Osteoblast (primary cell): ENCODE measurements at regions not wholly inside any gene's neighbourhood (a gene's known extent, or its start where the extent isn't known, plus 50 kb on each side); places are given as distances from the start of the nearest gene placed in this dataset.

Source experiments
- DNase-seq: peaks from one replicate; pipeline ENCODE4 v3.0.0; 2011; ENCODE audit warnings: low spot score, mixed read lengths; ENCODE audit not compliant: insufficient read length; ENCODE audit errors: missing footprints
- H2AFZ ChIP-seq: 2 replicates; pipeline ENCODE4 v1.6.0; 2011; ENCODE audit warnings: mild to moderate bottlenecking, low read length
- H3K27ac ChIP-seq: 2 replicates; pipeline ENCODE4 v1.5.1; 2011; ENCODE audit warnings: mild to moderate bottlenecking, low read depth, low read length, moderate library complexity
- H3K27me3 ChIP-seq: 2 replicates; pipeline ENCODE4 v1.6.0; 2012; ENCODE audit warnings: mild to moderate bottlenecking, control low read depth, inconsistent platforms, low read length, moderate library complexity; ENCODE audit not compliant: insufficient read depth
- H3K36me3 ChIP-seq: 2 replicates; pipeline ENCODE4 v1.5.1; 2011; ENCODE audit warnings: mild to moderate bottlenecking, low read length, control low read depth, moderate library complexity; ENCODE audit not compliant: insufficient read depth
- H3K4me1 ChIP-seq: 2 replicates; pipeline ENCODE4 v1.5.1; 2011; ENCODE audit warnings: mild to moderate bottlenecking, low read length, control low read depth, moderate library complexity; ENCODE audit not compliant: insufficient read depth
- H3K4me2 ChIP-seq: 2 replicates; pipeline ENCODE4 v1.6.0; 2011; ENCODE audit warnings: mild to moderate bottlenecking, low read length; ENCODE audit not compliant: insufficient read depth
- H3K4me3 ChIP-seq: fragments of 200-600 bp; sonication (generic); 3 replicates; pipeline ENCODE4 v1.5.1; 2012; ENCODE audit warnings: mild to moderate bottlenecking, low read length, inconsistent platforms; ENCODE audit not compliant: insufficient read depth
- H3K79me2 ChIP-seq: 2 replicates; pipeline ENCODE4 v1.6.0; 2012; ENCODE audit warnings: mild to moderate bottlenecking, low read length, control low read depth, inconsistent platforms; ENCODE audit not compliant: insufficient read depth
- H3K9me3 ChIP-seq: 2 replicates; pipeline ENCODE4 v1.5.1; 2011; ENCODE audit warnings: low read depth, low read length, control low read depth
- H4K20me1 ChIP-seq: 2 replicates; pipeline ENCODE4 v1.6.0; 2012; ENCODE audit warnings: mild to moderate bottlenecking, low read length, control low read depth; ENCODE audit not compliant: insufficient read depth
- CTCF ChIP-seq: IDR thresholded peaks from 2 replicates; pipeline ENCODE4 v1.5.1; 2011; ENCODE audit warnings: mild to moderate bottlenecking, low read depth, low read length, moderate library complexity; ENCODE audit errors: extremely low read depth

- Histone ChIP-seq H3K4me2 (no peak overlapping the region), H3K36me3 (no peaks in the 10 kb centered on the region), H3K9me3 (no peaks in the 10 kb centered on the region), H3K4me3 (no peak overlapping the region), H4K20me1 (no peaks in the 10 kb centered on the region), H3K79me2 (no peaks in the 10 kb centered on the region), H2AFZ (no peak overlapping the region), H3K4me1 (no peaks in the 10 kb centered on the region), H3K27me3 (no peaks in the 10 kb centered on the region), H3K27ac (no peak overlapping the region)
- no peak for DNase-seq
- TF ChIP-seq CTCF = no peak
Measured at GRCh38 chr2:57207191-57207590, 839.4 kb upstream of the VRK2 start.

- Histone ChIP-seq H4K20me1 (no peaks in the 10 kb centered on the region), H3K27me3 (no peaks in the 10 kb centered on the region), H3K4me1 (no peaks in the 10 kb centered on the region), H3K36me3 (no peaks in the 10 kb centered on the region), H2AFZ (no peak overlapping the region), H3K27ac (no peak overlapping the region), H3K9me3 (no peaks in the 10 kb centered on the region), H3K79me2 (no peaks in the 10 kb centered on the region), H3K4me3 (no peak overlapping the region), H3K4me2 (no peak overlapping the region)
- DNase-seq = no peak
- no peak for TF ChIP-seq CTCF
Measured at GRCh38 chr2:57209799-57210198, 836.8 kb upstream of the VRK2 start.

GRCh38 chr2:57210855-57211254 is 835.8 kb upstream of the VRK2 start:
- Histone ChIP-seq H3K79me2 (no peaks in the 10 kb centered on the region), H3K4me2 (no peak overlapping the region), H2AFZ (no peak overlapping the region), H3K4me3 (no peak overlapping the region), H4K20me1 (no peaks in the 10 kb centered on the region), H3K9me3 (no peaks in the 10 kb centered on the region), H3K4me1 (no peaks in the 10 kb centered on the region), H3K27ac (no peak overlapping the region), H3K36me3 (no peaks in the 10 kb centered on the region), H3K27me3 (no peaks in the 10 kb centered on the region)
- no peak for TF ChIP-seq CTCF
- no peak for DNase-seq

DNA sequence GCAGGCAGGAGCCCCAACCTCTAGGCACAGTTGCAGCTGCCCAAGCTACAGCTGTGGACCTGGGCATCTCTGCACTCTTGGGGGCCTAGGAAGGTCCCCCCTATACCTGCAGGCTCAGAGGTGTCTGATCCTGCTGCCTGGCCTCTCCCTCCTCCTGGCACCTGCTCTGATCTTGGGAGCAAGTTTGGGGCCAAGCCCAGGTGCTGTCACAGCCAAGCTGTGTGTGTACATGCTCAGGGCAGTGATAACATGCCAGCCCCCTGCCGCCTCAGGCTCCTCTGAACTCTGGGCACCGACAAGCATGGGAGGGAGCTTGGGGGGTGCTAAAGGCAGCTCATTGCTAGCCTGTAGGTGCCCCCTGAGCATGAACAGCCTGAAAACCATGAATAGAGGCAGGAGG is 829.6 kb upstream of the VRK2 start:
- Histone ChIP-seq H3K4me3 (no peak overlapping the region), H3K4me2 (no peak overlapping the region), H3K4me1 (no peaks in the 10 kb centered on the region), H3K36me3 (no peaks in the 10 kb centered on the region), H3K9me3 (no peaks in the 10 kb centered on the region), H4K20me1 (no peaks in the 10 kb centered on the region), H3K27ac (no peak overlapping the region), H3K79me2 (no peaks in the 10 kb centered on the region), H3K27me3 (no peaks in the 10 kb centered on the region), H2AFZ (no peak overlapping the region)
- TF ChIP-seq CTCF = no peak
- no peak for DNase-seq
